ENCODE measurements at regions not wholly inside any gene's neighbourhood (a gene's known extent, or its start where the extent isn't known, plus 50 kb on each side); places are given as distances from the start of the nearest gene placed in this dataset.

DNA sequence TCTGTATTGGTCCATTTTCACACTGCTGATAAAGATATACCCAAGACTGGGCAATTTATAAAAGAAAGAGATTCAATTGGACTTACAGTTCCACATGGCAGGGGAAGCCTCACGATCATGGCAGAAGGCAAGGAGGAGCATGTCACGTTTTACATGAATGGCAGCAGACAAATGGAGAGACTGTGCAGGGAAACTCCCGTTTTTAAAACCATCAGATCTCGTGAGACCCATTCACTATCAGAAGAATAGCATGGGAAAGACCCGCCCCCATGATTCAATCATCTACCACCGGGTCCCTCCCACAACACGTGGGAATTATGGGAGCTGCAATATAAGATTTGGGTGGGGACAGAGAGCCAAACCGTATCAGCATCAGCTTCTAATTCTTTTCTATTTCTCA lies 217.0 kb downstream of the ANAPC1 start:
- no peak for TF ChIP-seq POLR2A (IDR thresholded peaks at IDR 0.05)
- TF ChIP-seq, protein P1, sequence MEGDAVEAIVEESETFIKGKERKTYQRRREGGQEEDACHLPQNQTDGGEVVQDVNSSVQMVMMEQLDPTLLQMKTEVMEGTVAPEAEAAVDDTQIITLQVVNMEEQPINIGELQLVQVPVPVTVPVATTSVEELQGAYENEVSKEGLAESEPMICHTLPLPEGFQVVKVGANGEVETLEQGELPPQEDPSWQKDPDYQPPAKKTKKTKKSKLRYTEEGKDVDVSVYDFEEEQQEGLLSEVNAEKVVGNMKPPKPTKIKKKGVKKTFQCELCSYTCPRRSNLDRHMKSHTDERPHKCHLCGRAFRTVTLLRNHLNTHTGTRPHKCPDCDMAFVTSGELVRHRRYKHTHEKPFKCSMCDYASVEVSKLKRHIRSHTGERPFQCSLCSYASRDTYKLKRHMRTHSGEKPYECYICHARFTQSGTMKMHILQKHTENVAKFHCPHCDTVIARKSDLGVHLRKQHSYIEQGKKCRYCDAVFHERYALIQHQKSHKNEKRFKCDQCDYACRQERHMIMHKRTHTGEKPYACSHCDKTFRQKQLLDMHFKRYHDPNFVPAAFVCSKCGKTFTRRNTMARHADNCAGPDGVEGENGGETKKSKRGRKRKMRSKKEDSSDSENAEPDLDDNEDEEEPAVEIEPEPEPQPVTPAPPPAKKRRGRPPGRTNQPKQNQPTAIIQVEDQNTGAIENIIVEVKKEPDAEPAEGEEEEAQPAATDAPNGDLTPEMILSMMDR (IDR thresholded peaks at IDR 0.05): no peak

Data from Peyer's patch (tissue), 4 donors.